ENCODE measurements at regions not wholly inside any gene's neighbourhood (a gene's known extent, or its start where the extent isn't known, plus 50 kb on each side); places are given as distances from the start of the nearest gene placed in this dataset.

DNA sequence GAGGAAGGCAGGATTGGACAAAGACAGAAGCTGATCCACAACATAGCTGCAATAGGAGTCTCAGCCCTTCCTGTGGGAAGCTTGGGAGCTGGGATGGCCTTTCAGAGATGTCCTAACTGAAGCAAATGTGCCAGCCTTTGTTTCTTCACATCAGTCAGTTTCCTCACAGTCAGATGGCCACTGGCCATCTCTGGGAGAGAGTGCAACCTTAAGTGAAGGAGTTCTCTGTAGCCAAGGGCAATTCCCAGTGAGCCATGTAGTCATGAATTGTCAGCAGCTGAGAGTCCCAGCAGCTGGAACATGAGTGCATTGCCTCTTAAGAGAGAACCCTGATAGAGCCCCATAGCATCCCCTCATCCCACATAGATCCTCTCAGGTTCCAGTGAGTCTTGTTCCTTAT lies 89.1 kb upstream of the LIFR start:
- ATAC-seq (ENCODE audit: low FRiP score): no peak
- no peak for DNase-seq (ENCODE audit: low spot score)
- TF ChIP-seq, protein P1, sequence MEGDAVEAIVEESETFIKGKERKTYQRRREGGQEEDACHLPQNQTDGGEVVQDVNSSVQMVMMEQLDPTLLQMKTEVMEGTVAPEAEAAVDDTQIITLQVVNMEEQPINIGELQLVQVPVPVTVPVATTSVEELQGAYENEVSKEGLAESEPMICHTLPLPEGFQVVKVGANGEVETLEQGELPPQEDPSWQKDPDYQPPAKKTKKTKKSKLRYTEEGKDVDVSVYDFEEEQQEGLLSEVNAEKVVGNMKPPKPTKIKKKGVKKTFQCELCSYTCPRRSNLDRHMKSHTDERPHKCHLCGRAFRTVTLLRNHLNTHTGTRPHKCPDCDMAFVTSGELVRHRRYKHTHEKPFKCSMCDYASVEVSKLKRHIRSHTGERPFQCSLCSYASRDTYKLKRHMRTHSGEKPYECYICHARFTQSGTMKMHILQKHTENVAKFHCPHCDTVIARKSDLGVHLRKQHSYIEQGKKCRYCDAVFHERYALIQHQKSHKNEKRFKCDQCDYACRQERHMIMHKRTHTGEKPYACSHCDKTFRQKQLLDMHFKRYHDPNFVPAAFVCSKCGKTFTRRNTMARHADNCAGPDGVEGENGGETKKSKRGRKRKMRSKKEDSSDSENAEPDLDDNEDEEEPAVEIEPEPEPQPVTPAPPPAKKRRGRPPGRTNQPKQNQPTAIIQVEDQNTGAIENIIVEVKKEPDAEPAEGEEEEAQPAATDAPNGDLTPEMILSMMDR (IDR thresholded peaks at IDR 0.05): no peak

- TF ChIP-seq, protein P1 (IDR thresholded peaks at IDR 0.05): no peak
- DNase-seq (ENCODE audit: low spot score) (no peak), ATAC-seq (ENCODE audit: low FRiP score) (no peak)
These were observed 92.4 kb upstream of the LIFR start for GRCh38 chr5:38648703-38649291.

- DNase-seq (ENCODE audit: low spot score): no peak
- no peak for ATAC-seq (ENCODE audit: low FRiP score)
- TF ChIP-seq, protein P1 (IDR thresholded peaks at IDR 0.05): no peak
These were observed 94.1 kb upstream of the LIFR start for GRCh38 chr5:38650540-38650939.

DNA sequence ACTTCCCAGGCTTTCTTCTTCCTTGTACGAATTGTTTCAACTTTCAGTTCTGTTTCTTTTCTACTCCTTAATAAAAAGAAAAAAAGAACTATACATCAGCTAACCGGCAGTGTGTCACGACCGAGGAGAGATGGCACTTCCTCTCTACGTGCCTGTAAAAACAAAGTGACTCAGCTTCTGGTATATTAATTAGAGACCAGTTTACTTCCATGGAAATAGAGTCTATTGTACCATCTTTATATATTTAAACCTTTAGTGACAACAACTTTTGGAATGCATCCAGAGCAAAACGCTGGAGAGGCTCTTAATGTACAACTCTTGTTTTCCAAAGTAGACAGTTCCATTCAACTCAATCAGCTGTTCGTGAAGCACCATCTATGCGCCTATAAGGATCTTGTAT lies 94.5 kb upstream of the LIFR start:
- TF ChIP-seq, protein P1 (IDR thresholded peaks at IDR 0.05): no peak
- ATAC-seq (ENCODE audit: low FRiP score): no peak
- no peak for DNase-seq (ENCODE audit: low spot score)

DNA sequence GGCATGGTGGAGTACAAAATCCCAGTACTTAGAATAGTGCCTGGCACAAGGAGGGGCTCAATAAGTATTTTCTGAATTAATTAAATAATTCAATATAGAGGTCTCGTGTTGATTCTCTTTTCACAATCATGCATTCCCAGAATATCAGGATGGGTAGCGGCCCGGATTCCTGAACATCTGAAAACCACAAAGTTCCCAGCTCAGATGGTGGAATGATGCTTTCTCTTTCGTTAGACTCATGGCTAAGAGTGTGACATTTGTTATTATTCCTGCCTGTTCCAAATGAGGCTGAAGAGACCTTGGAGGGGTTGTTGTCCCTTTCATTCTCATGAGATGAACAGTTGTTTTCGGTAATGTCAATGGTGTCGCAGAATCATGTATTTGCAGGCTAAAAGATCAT lies 95.4 kb upstream of the LIFR start:
- ATAC-seq (ENCODE audit: low FRiP score) (no peak), DNase-seq (ENCODE audit: low spot score) (no peak)
- TF ChIP-seq, protein P1 (IDR thresholded peaks at IDR 0.05): no peak

GRCh38 chr5:38653389-38653788 lies 96.9 kb upstream of the LIFR start:
- DNase-seq (ENCODE audit: low spot score): no peak
- TF ChIP-seq, protein P1 (IDR thresholded peaks at IDR 0.05): no peak
- ATAC-seq (ENCODE audit: low FRiP score): no peak

- TF ChIP-seq, protein P1 (IDR thresholded peaks at IDR 0.05): no peak
- DNase-seq (ENCODE audit: low spot score) (no peak), ATAC-seq (ENCODE audit: low FRiP score) (no peak)
These were observed 99.2 kb upstream of the LIFR start for GRCh38 chr5:38655691-38656090.
